ENCODE measurements at regions not wholly inside any gene's neighbourhood (a gene's known extent, or its start where the extent isn't known, plus 50 kb on each side); places are given as distances from the start of the nearest gene placed in this dataset.
"Not testable (repeated sequence)": the region's sequence is repeated elsewhere in the genome, so short reads cannot be mapped to it uniquely, and the experiment has no call there.

GRCh38 chr9:104334549-104334948 lies 169.5 kb upstream of the OR13F1 start:
- DNase-seq, result no peak

- DNase-seq, result no peak
These were observed 164.4 kb upstream of the OR13F1 start for GRCh38 chr9:104339692-104340091.

- no peak for DNase-seq
These were observed 161.5 kb upstream of the OR13F1 start for GRCh38 chr9:104342552-104342951.

- DNase-seq, result no peak
These were observed 159.0 kb upstream of the OR13F1 start for GRCh38 chr9:104345061-104345460.

GRCh38 chr9:104350541-104350940 lies 153.5 kb upstream of the OR13F1 start:
- no peak for DNase-seq

- no peak for DNase-seq
These were observed 152.3 kb upstream of the OR13F1 start for GRCh38 chr9:104351726-104352125.

GRCh38 chr9:104361207-104361606 lies 142.9 kb upstream of the OR13F1 start:
- DNase-seq, result no peak

- no peak for DNase-seq
These were observed 141.1 kb upstream of the OR13F1 start for GRCh38 chr9:104362912-104363472.

GRCh38 chr9:104367507-104367906 lies 136.6 kb upstream of the OR13F1 start:
- no peak for DNase-seq

- DNase-seq, result not testable (repeated sequence)
These were observed 135.7 kb upstream of the OR13F1 start for GRCh38 chr9:104368318-104368717.

- no peak for DNase-seq
These were observed 129.4 kb upstream of the OR13F1 start for GRCh38 chr9:104374711-104375110.

- DNase-seq, result no peak
These were observed 118.0 kb upstream of the OR13F1 start for GRCh38 chr9:104386013-104386412.

- DNase-seq, result peak; percentile 18
These were observed 117.5 kb upstream of the OR13F1 start for GRCh38 chr9:104386425-104387069.

- no peak for DNase-seq
These were observed 116.0 kb upstream of the OR13F1 start for GRCh38 chr9:104388071-104388470.

- DNase-seq, result no peak
These were observed 114.7 kb upstream of the OR13F1 start for GRCh38 chr9:104389341-104389740.

GRCh38 chr9:104394901-104395300 lies 109.2 kb upstream of the OR13F1 start:
- not testable (repeated sequence) for DNase-seq

GRCh38 chr9:104412238-104412637 lies 91.8 kb upstream of the OR13F1 start:
- DNase-seq, result no peak

GRCh38 chr9:104416470-104416869 lies 87.6 kb upstream of the OR13F1 start:
- no peak for DNase-seq

- no peak for DNase-seq
These were observed 86.8 kb upstream of the OR13F1 start for GRCh38 chr9:104417296-104417695.

GRCh38 chr9:104429031-104429546 lies 75.0 kb upstream of the OR13F1 start:
- DNase-seq, result no peak

GRCh38 chr9:104435059-104435458 lies 69.0 kb upstream of the OR13F1 start:
- DNase-seq, result no peak

- no peak for DNase-seq
These were observed 56.0 kb upstream of the OR13F1 start for GRCh38 chr9:104448036-104448435.
